H1 (cell line): ENCODE measurements at regions not wholly inside any gene's neighbourhood (a gene's known extent, or its start where the extent isn't known, plus 50 kb on each side); places are given as distances from the start of the nearest gene placed in this dataset.

Source experiments
- BRCA1 ChIP-seq: IDR thresholded peaks from 2 replicates; pipeline ENCODE4 v1.6.1; 2012; ENCODE audit warnings: low read depth, low read length, improper control_type of control experiment
- CTBP2 ChIP-seq: IDR thresholded peaks from 2 replicates; pipeline ENCODE4 v1.7.0; 2011; ENCODE audit warnings: borderline replicate concordance, mild to moderate bottlenecking, moderate library complexity, mixed read lengths, low read length; ENCODE audit not compliant: insufficient read depth, insufficient read length
- POLR2AphosphoS5 ChIP-seq: IDR thresholded peaks from 2 replicates; pipeline ENCODE4 v1.6.1; 2011; ENCODE audit warnings: low read depth, low read length
- SIX5 ChIP-seq: IDR thresholded peaks from 2 replicates; pipeline ENCODE4 v1.6.1; 2011; ENCODE audit warnings: mild to moderate bottlenecking, low read depth, low read length
- SP2 ChIP-seq: IDR thresholded peaks from 2 replicates; pipeline ENCODE4 v1.6.1; 2012; ENCODE audit warnings: mild to moderate bottlenecking, low read length, inconsistent platforms
- SUZ12 ChIP-seq: fragments of 200-600 bp; sonication (generic); IDR thresholded peaks from 2 replicates; pipeline ENCODE4 v1.6.1; 2012; ENCODE audit warnings: mild to moderate bottlenecking, inconsistent platforms, low read length, moderate library complexity, mixed read lengths
- TF ChIP-seq, protein P1 (sequence below): fragments of 300-600 bp; sonication (generic); IDR thresholded peaks from 2 replicates; pipeline ENCODE4 v1.7.1; 2012; ENCODE audit warnings: low read length, moderate library complexity, mild to moderate bottlenecking, inconsistent platforms; ENCODE audit not compliant: insufficient replicate concordance

DNA sequence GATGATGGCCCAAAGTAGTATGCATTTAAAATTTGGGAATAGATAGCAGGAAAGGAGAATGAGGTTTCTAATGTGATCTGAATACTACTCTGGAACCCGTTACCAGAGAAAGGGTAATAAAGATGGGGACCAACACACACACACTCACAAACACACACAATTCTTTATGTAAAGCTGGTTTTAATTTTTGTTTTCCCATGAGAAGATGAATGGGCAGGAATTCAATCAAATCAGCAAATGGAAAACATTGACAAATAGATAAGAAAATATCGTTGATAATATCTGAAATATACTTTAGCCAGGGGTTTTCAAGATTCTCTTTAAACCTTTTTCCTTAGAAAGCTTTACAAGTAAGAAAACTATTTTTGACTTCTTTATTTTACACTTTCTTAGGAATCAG, 303.0 kb downstream of the PRL start (continued):
- TF ChIP-seq, protein P1, sequence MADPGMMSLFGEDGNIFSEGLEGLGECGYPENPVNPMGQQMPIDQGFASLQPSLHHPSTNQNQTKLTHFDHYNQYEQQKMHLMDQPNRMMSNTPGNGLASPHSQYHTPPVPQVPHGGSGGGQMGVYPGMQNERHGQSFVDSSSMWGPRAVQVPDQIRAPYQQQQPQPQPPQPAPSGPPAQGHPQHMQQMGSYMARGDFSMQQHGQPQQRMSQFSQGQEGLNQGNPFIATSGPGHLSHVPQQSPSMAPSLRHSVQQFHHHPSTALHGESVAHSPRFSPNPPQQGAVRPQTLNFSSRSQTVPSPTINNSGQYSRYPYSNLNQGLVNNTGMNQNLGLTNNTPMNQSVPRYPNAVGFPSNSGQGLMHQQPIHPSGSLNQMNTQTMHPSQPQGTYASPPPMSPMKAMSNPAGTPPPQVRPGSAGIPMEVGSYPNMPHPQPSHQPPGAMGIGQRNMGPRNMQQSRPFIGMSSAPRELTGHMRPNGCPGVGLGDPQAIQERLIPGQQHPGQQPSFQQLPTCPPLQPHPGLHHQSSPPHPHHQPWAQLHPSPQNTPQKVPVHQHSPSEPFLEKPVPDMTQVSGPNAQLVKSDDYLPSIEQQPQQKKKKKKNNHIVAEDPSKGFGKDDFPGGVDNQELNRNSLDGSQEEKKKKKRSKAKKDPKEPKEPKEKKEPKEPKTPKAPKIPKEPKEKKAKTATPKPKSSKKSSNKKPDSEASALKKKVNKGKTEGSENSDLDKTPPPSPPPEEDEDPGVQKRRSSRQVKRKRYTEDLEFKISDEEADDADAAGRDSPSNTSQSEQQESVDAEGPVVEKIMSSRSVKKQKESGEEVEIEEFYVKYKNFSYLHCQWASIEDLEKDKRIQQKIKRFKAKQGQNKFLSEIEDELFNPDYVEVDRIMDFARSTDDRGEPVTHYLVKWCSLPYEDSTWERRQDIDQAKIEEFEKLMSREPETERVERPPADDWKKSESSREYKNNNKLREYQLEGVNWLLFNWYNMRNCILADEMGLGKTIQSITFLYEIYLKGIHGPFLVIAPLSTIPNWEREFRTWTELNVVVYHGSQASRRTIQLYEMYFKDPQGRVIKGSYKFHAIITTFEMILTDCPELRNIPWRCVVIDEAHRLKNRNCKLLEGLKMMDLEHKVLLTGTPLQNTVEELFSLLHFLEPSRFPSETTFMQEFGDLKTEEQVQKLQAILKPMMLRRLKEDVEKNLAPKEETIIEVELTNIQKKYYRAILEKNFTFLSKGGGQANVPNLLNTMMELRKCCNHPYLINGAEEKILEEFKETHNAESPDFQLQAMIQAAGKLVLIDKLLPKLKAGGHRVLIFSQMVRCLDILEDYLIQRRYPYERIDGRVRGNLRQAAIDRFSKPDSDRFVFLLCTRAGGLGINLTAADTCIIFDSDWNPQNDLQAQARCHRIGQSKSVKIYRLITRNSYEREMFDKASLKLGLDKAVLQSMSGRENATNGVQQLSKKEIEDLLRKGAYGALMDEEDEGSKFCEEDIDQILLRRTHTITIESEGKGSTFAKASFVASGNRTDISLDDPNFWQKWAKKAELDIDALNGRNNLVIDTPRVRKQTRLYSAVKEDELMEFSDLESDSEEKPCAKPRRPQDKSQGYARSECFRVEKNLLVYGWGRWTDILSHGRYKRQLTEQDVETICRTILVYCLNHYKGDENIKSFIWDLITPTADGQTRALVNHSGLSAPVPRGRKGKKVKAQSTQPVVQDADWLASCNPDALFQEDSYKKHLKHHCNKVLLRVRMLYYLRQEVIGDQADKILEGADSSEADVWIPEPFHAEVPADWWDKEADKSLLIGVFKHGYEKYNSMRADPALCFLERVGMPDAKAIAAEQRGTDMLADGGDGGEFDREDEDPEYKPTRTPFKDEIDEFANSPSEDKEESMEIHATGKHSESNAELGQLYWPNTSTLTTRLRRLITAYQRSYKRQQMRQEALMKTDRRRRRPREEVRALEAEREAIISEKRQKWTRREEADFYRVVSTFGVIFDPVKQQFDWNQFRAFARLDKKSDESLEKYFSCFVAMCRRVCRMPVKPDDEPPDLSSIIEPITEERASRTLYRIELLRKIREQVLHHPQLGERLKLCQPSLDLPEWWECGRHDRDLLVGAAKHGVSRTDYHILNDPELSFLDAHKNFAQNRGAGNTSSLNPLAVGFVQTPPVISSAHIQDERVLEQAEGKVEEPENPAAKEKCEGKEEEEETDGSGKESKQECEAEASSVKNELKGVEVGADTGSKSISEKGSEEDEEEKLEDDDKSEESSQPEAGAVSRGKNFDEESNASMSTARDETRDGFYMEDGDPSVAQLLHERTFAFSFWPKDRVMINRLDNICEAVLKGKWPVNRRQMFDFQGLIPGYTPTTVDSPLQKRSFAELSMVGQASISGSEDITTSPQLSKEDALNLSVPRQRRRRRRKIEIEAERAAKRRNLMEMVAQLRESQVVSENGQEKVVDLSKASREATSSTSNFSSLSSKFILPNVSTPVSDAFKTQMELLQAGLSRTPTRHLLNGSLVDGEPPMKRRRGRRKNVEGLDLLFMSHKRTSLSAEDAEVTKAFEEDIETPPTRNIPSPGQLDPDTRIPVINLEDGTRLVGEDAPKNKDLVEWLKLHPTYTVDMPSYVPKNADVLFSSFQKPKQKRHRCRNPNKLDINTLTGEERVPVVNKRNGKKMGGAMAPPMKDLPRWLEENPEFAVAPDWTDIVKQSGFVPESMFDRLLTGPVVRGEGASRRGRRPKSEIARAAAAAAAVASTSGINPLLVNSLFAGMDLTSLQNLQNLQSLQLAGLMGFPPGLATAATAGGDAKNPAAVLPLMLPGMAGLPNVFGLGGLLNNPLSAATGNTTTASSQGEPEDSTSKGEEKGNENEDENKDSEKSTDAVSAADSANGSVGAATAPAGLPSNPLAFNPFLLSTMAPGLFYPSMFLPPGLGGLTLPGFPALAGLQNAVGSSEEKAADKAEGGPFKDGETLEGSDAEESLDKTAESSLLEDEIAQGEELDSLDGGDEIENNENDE = no peak
- TF ChIP-seq CTBP2 (no peak), SIX5 (no peak), SUZ12 (no peak), BRCA1 (no peak), SP2 (no peak), POLR2AphosphoS5 (no peak)
- TF ChIP-seq, all 59 proteins: peak for 0
